Common myeloid progenitor, CD34-positive (primary cell): ENCODE measurements at regions not wholly inside any gene's neighbourhood (a gene's known extent, or its start where the extent isn't known, plus 50 kb on each side); places are given as distances from the start of the nearest gene placed in this dataset.

Experiments used
- CTCF ChIA-PET: fragments of 350-600 bp; sonication (Branson Sonifier 250); formaldehyde crosslinking; loops from one replicate; lab custom pipeline; 2021; ENCODE audit warnings: antibody characterized with exemption; lab: Charles Lee
- POLR2A ChIA-PET: fragments of 350-600 bp; sonication (Branson Sonifier 250); formaldehyde crosslinking; loops from one replicate; lab custom pipeline; 2021; ENCODE audit warnings: antibody characterized with exemption; lab: Charles Lee
- DNase-seq, 3 donors: peaks; one replicate each; pipeline versions ENCODE4 v3.0.0 to v3.0.0-alpha.2; 2013
- H3K27ac ChIP-seq, 2 experiments: 1 replicate in 1 of 2; 2 replicates in 1 of 2; pipeline ENCODE4 v1.7.0; 2013; ENCODE audit warnings: inconsistent platforms in 2 of 2, low read length in 2 of 2, mild to moderate bottlenecking in 2 of 2, low read depth in 1 of 2, moderate library complexity in 1 of 2; ENCODE audit not compliant: severe bottlenecking in 2 of 2, insufficient read depth in 1 of 2, poor library complexity in 1 of 2
- H3K27me3 ChIP-seq, 5 experiments: replicated peaks in 2 of 5; 1 replicate in 3 of 5; 2 replicates in 2 of 5; pipeline versions ENCODE4 v1.6.1 to v1.7.0; 2013; ENCODE audit warnings: low read length in 4 of 5, mild to moderate bottlenecking in 2 of 5, moderate library complexity in 2 of 5, inconsistent platforms in 1 of 5; ENCODE audit not compliant: insufficient read depth in 5 of 5, control insufficient read depth in 4 of 5
- H3K36me3 ChIP-seq, 4 experiments: 1 replicate in 2 of 4; 2 replicates in 2 of 4; pipeline versions ENCODE4 v1.6.1 to v1.7.0; 2013; ENCODE audit warnings: low read length in 3 of 4, control low read depth in 1 of 4, mild to moderate bottlenecking in 1 of 4; ENCODE audit not compliant: control insufficient read depth in 4 of 4, insufficient read depth in 4 of 4
- H3K4me1 ChIP-seq, 4 experiments: 1 replicate in 3 of 4; 2 replicates in 1 of 4; pipeline versions ENCODE4 v1.6.1 to v1.7.1; 2013; ENCODE audit warnings: low read length in 3 of 4, mild to moderate bottlenecking in 3 of 4, control low read depth in 1 of 4, inconsistent platforms in 1 of 4, moderate library complexity in 1 of 4; ENCODE audit not compliant: control insufficient read depth in 4 of 4, insufficient read depth in 4 of 4; ENCODE audit errors: control extremely low read depth in 1 of 4
- H3K4me3 ChIP-seq, 7 experiments: 1 replicate in 4 of 7; 2 replicates in 3 of 7; pipeline versions ENCODE4 v1.5.1 to v1.7.0; 2013; ENCODE audit warnings: mild to moderate bottlenecking in 7 of 7, low read length in 6 of 7, moderate library complexity in 6 of 7, inconsistent platforms in 2 of 7, low read depth in 2 of 7, control low read depth in 1 of 7; ENCODE audit not compliant: insufficient read depth in 4 of 7, control insufficient read depth in 1 of 7; ENCODE audit errors: extremely low read depth in 1 of 7
- H3K9me3 ChIP-seq, 5 experiments: 1 replicate in 4 of 5; 2 replicates in 1 of 5; pipeline versions ENCODE4 v1.6.1 to v1.7.1; 2013; ENCODE audit warnings: low read length in 4 of 5, mild to moderate bottlenecking in 2 of 5, inconsistent platforms in 1 of 5, low read depth in 1 of 5, moderate library complexity in 1 of 5; ENCODE audit not compliant: control insufficient read depth in 4 of 5, insufficient read depth in 2 of 5; ENCODE audit errors: control extremely low read depth in 1 of 5
- WGBS: methylation state at CpG from one replicate; pipeline ENCODE4 v1.1.5; 2013; ENCODE audit not compliant: insufficient coverage; 5-methylcytosine and 5-hydroxymethylcytosine counted together

- CTCF ChIA-PET = no interaction called here
- no peak for DNase-seq
- POLR2A ChIA-PET = no interaction called here
- Histone ChIP-seq H3K27ac (no peak overlapping the region), H3K4me3 (no peak overlapping the region), H3K9me3 (no peaks in the 10 kb centered on the region), H3K4me1 (no peaks in the 10 kb centered on the region), H3K36me3 (no peaks in the 10 kb centered on the region), H3K27me3 (no peaks in the 10 kb centered on the region)
Measured at GRCh38 chr3:76122007-76122406, 336.7 kb upstream of the ZNF717 start.

DNA sequence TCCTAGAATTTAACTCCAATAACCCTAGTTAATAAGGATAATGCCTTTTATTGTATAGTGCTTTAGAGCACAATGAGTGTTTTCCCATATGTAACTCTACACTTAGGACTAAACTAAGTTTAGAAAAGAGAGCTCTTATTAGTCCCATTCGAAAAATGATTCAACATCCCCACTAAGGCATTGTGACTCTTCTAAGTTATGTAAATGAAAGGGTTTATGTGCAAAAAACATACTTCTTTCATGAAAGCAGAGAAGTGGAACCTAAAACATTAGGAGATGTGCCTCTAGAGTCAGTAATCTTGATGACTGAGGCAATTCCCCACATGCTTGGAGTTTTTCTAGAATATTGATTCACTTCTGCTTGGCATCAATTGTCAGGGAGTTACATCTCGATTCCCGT lies 344.1 kb upstream of the ZNF717 start:
- CTCF ChIA-PET = no interaction called here
- no peaks in the 10 kb centered on the region for H3K4me1 ChIP-seq
- POLR2A ChIA-PET = no interaction called here
- no peaks in the 10 kb centered on the region for H3K27me3 ChIP-seq
- no peaks in the 10 kb centered on the region for H3K9me3 ChIP-seq
- H3K36me3 ChIP-seq = no peaks in the 10 kb centered on the region
- no peak overlapping the region for H3K27ac ChIP-seq
- no CpG with 5 or more reads among the region's 3 CpGs for WGBS
- H3K4me3 ChIP-seq = no peak overlapping the region
- DNase-seq = no peak

- ChIA-PET POLR2A (no interaction called here), CTCF (no interaction called here)
- no peaks in the 10 kb centered on the region for H3K36me3 ChIP-seq
Measured at GRCh38 chr3:76131396-76132153, 346.2 kb upstream of the ZNF717 start.

DNA sequence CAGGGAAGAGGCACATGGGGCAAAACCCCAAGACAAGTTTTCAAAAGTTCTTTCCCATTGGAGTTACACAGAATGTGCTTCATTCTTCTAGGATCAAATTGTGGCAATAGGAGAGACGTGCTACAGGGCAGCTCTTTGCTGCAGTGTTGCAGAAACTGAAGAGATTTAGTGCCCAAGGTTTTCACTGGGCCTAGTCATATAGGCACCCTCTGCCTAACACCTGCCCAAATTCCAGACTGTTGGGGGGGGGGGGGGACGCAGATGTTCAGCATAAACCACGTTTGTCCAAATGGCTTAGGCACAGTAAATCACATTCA lies 346.8 kb upstream of the ZNF717 start:
- ChIA-PET CTCF (no interaction called here), POLR2A (no interaction called here)
- no CpG with 5 or more reads among the region's 3 CpGs for WGBS
- no peaks in the 10 kb centered on the region for H3K4me1 ChIP-seq
- no peak overlapping the region for H3K27ac ChIP-seq
- DNase-seq = no peak
- H3K4me3 ChIP-seq = no peak overlapping the region
- H3K9me3 ChIP-seq = no peaks in the 10 kb centered on the region
- H3K27me3 ChIP-seq = no peaks in the 10 kb centered on the region
- H3K36me3 ChIP-seq = no peaks in the 10 kb centered on the region

More at GRCh38 chr3:76131396-76132153, 346.2 kb upstream of the ZNF717 start:
- Histone ChIP-seq H3K9me3 (no peaks in the 10 kb centered on the region), H3K4me1 (no peaks in the 10 kb centered on the region), H3K27ac (no peak overlapping the region), H3K4me3 (no peak overlapping the region), H3K27me3 (no peaks in the 10 kb centered on the region)
- WGBS = 90% methylated on average over 5 of the region's 7 CpGs
- no peak for DNase-seq

GRCh38 chr3:76134166-76134565 lies 348.8 kb upstream of the ZNF717 start:
- Histone ChIP-seq H3K36me3 (no peaks in the 10 kb centered on the region), H3K4me3 (no peak overlapping the region), H3K4me1 (no peaks in the 10 kb centered on the region), H3K27ac (no peak overlapping the region), H3K27me3 (no peaks in the 10 kb centered on the region), H3K9me3 (no peaks in the 10 kb centered on the region)
- ChIA-PET POLR2A (no interaction called here), CTCF (no interaction called here)
- 95% methylated on average over 4 of the region's 6 CpGs for WGBS
- DNase-seq = no peak

DNA sequence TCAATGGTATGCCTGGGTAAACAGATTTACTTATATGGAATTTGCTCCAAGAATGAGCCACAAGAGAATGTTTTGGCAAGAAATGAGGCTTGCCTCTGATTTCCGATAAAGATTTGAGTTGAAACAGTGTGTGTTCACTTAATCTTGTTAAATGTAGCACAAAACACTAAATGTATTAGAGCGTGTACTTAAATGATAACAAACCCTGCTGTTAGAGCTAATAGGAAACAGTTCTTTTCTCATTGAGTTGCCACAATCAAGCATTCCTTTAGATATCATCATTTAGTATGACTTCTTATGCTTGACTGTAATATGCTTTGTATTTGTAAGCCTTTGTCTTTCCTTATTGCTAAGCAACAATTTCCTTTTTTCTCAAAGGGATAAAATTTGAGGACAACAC lies 353.6 kb upstream of the ZNF717 start:
- H3K9me3 ChIP-seq = no peaks in the 10 kb centered on the region
- H3K27me3 ChIP-seq = no peaks in the 10 kb centered on the region
- DNase-seq = no peak
- no peak overlapping the region for H3K27ac ChIP-seq
- H3K36me3 ChIP-seq = no peaks in the 10 kb centered on the region
- WGBS = no CpG with 5 or more reads among the region's 2 CpGs
- no peaks in the 10 kb centered on the region for H3K4me1 ChIP-seq
- ChIA-PET POLR2A (no interaction called here), CTCF (no interaction called here)
- no peak overlapping the region for H3K4me3 ChIP-seq

- ChIA-PET POLR2A (no interaction called here), CTCF (no interaction called here)
- Histone ChIP-seq H3K4me1 (no peaks in the 10 kb centered on the region), H3K4me3 (no peak overlapping the region), H3K36me3 (no peaks in the 10 kb centered on the region), H3K27ac (no peak overlapping the region), H3K27me3 (no peaks in the 10 kb centered on the region), H3K9me3 (peaks cover 0 to 2% (median 0%) of the 10 kb centered on the region in 5 experiments)
- WGBS = no CpG with 5 or more reads among the region's 2 CpGs
- no peak for DNase-seq
Measured at GRCh38 chr3:76147846-76148245, 362.5 kb upstream of the ZNF717 start.
